HG03571 (cell line): ENCODE measurements at regions not wholly inside any gene's neighbourhood (a gene's known extent, or its start where the extent isn't known, plus 50 kb on each side); places are given as distances from the start of the nearest gene placed in this dataset.

Experiments used
- ATAC-seq: cut with Tn5 transposase; IDR thresholded peaks from one replicate; pipeline ENCODE4 v1.9.1; 2021; ENCODE audit not compliant: unreplicated experiment

- ATAC-seq = no peak
Measured at GRCh38 chr16:62135911-62136310, 99.7 kb upstream of the CDH8 start.

DNA sequence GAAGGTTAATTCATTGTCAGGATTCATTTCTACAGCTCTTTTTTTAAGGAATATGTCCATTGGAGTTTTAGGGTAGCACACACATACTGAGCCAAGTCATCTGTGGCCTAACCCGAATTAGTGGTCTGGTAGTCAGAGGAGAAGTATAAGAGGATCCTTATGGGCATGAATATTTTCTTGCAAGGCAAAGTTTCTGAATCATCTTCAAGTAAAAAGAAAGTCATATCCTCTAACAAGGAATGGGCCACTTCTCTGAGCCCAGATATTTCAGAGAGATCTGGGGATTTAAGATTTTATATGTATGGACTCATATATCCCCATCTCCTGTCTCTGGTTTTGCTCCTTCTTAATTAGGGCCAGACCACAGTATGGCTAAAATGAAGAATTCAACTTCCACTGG, 99.2 kb upstream of the CDH8 start:
- ATAC-seq = no peak

GRCh38 chr16:62130101-62130500, 93.9 kb upstream of the CDH8 start:
- ATAC-seq = no peak

DNA sequence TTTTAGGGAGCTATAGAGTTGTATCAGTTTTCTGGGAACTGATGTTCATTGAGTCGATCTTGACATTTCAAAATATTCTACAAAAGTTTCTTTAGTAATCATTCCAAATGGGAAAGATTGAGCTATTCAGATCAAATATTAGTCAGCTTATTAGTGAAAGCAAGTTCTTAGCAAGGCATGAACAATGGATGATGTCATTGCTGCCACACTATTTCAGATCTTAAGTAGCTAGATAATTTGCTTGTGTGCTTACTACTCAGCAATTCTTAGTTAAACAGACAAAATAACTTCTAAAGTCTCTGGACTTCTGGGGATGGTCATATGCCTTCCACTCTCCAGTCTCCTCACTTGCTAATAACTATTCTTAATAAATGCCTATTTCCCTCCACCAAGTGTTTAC, 69.0 kb upstream of the CDH8 start:
- ATAC-seq = no peak

DNA sequence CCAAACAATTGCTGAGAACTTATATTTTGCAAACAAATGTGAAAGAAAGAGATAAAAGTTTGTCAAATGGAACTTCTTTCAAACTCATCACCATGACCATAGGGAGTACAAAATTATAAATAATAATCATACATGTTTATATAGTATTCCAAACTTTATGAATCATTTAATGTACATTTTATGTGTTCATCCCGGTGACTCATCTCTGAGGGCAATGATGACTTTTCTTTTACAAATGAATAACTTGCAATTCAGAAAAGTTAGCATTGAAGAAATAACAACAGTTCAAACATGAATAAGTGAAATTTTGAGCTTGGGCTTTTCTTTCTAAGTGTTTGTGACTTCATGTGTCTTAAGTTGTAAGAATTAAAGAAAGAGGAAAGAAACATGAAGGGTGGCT, 66.3 kb upstream of the CDH8 start:
- no peak for ATAC-seq

DNA sequence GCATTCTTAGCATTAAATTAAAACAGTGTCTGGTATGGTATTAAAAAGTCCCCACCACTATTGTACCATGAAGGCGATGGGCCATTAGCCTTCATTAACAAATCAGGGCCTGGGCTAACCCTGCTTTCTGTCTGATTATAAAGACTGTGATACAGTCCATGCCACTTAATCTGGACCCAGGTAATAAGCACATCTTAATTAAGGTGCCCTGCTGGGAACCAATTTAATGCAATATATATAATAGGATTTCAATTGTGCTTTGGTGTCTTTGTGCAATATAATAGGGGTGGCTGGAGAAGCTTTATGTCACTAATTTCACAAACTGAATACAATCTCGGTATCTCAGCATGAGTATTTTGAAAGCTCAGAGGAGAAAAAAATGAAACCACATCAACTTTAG, 64.4 kb upstream of the CDH8 start:
- ATAC-seq = no peak

DNA sequence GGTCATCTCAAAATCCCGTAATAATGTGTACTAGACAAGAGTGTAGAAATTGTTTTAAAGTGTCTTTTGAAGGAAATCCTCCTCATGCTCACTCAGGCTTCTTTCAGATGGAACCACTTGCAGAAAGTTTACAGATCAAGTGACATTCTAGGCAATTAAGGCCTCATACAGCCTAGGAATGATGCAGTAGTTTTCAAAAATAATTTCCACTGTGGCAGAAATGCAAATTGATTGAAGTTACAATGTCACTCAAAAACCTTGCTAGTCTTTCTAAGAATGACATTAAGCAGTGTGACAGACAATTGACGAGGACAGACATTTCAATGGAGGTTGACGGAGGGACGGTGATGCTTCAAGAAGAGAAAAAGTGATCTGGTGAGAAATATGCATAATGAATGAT, 53.5 kb upstream of the CDH8 start:
- ATAC-seq = no peak

- ATAC-seq = no peak
Measured at GRCh38 chr16:62088731-62089410, 52.6 kb upstream of the CDH8 start.
